ENCODE measurements at regions not wholly inside any gene's neighbourhood (a gene's known extent, or its start where the extent isn't known, plus 50 kb on each side); places are given as distances from the start of the nearest gene placed in this dataset.
"Not testable (repeated sequence)": the region's sequence is repeated elsewhere in the genome, so short reads cannot be mapped to it uniquely, and the experiment has no call there.

DNA sequence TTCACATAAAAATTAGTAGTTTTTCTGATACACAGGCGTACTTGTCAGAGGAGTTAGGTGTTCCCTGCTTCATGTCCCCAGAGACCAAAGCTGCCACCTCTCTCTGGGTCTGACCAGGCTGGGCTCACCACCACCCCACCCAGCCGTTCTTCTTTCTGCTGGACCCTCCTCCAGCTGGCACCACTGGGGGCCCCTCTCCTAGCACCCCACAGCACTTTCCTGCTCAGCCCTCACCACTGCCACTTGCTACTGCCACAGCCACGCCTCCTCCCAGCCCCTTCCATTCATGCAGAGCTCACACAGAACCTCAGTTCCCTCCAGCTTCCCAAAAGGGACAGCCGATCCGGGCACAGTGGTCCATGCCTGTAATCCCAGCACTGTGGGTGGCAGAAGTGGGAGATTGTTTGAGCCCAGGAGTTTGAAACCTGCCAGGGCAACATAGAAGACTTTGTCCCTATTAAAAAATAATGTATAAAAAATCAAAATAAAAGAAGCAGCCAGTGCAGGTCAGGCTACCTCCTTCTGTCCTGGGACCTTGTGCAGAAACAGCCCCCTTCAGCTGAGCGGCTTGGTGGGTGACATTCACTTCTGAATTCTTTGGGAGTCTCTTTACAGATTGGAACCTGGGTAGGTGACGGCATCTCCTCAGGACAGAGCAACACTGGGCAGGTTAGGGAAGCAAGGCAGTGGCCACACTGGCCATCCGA, 208.3 kb downstream of the TOMM20 start:
- DNase-seq (ENCODE audit: low read depth): no peak

- DNase-seq (ENCODE audit: low read depth): no peak
These were observed 209.5 kb downstream of the TOMM20 start for GRCh38 chr1:234918961-234919761.

- DNase-seq (ENCODE audit: low read depth): no peak
These were observed 210.3 kb downstream of the TOMM20 start for GRCh38 chr1:234918181-234918841.

- no peak for DNase-seq (ENCODE audit: low read depth)
These were observed 211.0 kb downstream of the TOMM20 start for GRCh38 chr1:234917495-234918180.

GRCh38 chr1:234916840-234917239, 211.8 kb downstream of the TOMM20 start:
- DNase-seq (ENCODE audit: low read depth): no peak

DNA sequence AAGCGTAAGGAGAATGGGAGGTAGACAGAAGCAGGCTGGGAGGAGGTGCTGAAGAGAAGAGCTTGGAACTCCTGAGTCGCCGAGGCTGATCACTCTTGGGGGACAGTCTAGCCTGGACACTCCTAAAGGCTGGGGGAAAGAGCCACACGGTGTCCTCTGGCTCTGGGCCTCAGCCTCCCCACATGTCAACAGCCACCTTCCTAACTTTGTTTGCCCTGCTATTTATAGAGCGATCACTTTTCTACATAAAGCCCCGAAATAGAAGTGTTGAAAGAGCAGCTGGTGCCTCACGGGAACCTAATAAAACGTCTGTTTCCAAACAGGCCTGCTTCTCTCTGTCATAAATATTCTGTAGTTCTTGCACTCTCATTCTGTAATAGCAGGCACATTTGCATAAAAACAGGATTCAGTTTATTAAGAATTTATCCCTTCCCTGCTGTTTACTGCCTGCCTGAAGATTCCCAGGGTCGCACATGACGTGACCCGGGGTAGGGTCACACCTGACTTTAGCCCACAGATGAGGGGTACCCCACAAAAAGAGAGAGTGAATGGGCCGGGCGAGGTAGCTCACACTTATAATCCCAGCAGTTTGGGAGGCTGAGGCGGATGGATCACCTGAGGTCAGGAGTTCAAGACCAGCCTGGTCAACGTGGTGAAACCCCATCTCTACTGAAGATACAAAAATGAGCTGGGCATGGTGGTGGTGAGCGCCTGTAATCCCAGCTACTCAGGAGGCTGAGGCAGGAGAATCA, 212.5 kb downstream of the TOMM20 start:
- no peak for DNase-seq (ENCODE audit: low read depth)

GRCh38 chr1:234914606-234915290, 213.9 kb downstream of the TOMM20 start:
- no peak for DNase-seq (ENCODE audit: low read depth)

DNA sequence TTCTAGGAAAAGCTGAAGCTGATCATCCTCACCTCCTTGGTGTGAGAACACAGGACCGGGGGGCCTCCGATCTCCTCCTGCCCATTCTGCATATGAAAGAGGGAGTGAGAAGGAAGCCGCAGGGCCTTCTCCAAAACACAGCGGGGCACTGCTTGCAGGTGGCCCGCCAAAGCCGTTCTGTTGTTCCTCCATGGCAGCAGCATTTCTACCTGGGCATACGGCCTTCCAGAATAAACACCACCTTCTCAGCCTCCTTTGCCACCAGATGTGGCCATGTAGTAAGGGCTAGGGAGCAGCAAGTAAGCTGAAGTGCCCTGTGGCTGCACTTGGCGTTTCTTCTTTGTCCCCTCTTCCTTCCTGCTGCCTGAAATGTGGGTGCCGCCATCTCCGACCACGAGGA, 214.9 kb downstream of the TOMM20 start:
- no peak for DNase-seq (ENCODE audit: low read depth)

DNA sequence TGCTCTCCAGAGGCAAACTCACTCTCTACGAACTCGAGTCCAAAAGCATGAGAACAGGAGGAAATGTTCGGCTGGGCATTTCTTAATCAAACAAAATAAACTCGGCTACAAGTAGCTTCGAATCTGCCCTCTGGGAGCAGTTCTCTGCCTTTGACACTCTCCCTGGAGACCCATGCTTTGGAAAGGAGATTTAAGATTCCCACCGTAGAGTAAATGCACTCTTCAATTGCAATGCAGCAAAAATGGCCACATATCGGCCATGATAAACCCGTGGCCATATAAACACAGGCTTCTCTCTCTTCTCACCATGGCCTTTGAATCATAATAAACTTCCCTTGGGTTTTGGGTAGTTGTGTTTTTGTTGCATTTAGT, 215.4 kb downstream of the TOMM20 start:
- no peak for DNase-seq (ENCODE audit: low read depth)

DNA sequence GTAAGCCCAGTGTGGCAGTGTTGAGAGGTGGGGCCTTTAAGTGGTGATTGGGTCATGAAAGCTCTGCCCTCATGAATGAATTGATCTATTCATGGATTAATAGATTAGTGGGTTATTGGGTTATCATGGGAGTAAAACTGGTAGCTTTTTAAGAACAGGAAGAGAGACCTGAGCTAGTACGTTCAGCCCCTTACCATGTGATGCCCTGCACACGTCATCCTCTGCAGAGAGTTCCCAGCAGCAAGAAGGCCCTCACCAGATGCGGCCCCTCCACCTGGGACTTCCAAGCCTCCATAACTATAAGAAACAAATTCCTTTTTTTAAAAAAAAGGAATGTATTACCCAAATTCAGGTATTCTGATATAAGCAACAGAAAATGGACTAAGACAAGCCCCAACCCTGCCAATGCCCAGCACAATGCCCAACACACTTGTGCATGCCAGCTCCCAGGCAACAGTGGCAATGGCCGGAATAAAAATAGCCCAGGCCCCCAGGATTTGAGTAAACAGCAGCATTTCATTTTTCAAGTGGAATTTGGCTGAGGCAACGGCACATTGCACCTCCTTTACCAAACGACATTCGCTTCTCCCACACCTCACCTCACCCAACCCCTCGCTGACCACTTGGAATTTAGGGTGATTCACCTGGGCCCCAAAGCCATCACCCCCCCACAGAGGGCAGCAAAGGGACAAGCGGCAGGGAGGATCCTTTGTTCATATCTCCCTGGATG, 215.9 kb downstream of the TOMM20 start:
- DNase-seq (ENCODE audit: low read depth): no peak

DNA sequence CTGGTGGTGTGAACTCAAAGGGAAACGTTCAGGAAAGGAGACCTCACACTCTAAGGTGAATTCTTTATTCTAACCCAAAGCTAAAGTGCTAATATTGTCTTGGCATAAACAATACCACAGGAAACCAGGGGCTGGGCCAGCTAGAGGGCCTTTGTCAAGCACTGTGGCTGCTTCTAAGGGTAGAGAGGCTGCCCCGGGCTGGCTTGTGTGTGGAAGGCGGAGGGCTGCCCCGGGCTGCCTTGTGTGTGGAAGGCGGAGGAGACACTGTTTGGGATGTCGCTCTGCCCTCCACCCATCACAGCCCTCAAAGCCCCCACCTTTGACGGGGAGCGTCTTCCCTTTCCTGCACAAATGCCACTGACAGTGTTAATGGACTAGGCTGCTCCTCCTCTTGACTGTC, 216.8 kb downstream of the TOMM20 start:
- no peak for DNase-seq (ENCODE audit: low read depth)

GRCh38 chr1:234911136-234911535, 217.5 kb downstream of the TOMM20 start:
- not testable (repeated sequence) for DNase-seq (ENCODE audit: low read depth)

GRCh38 chr1:234909851-234910250, 218.8 kb downstream of the TOMM20 start:
- no peak for DNase-seq (ENCODE audit: low read depth)

- no peak for DNase-seq (ENCODE audit: low read depth)
These were observed 219.3 kb downstream of the TOMM20 start for GRCh38 chr1:234909307-234909810.

- no peak for DNase-seq (ENCODE audit: low read depth)
These were observed 220.1 kb downstream of the TOMM20 start for GRCh38 chr1:234908571-234908970.

- DNase-seq (ENCODE audit: low read depth): no peak
These were observed 220.7 kb downstream of the TOMM20 start for GRCh38 chr1:234907940-234908405.

DNA sequence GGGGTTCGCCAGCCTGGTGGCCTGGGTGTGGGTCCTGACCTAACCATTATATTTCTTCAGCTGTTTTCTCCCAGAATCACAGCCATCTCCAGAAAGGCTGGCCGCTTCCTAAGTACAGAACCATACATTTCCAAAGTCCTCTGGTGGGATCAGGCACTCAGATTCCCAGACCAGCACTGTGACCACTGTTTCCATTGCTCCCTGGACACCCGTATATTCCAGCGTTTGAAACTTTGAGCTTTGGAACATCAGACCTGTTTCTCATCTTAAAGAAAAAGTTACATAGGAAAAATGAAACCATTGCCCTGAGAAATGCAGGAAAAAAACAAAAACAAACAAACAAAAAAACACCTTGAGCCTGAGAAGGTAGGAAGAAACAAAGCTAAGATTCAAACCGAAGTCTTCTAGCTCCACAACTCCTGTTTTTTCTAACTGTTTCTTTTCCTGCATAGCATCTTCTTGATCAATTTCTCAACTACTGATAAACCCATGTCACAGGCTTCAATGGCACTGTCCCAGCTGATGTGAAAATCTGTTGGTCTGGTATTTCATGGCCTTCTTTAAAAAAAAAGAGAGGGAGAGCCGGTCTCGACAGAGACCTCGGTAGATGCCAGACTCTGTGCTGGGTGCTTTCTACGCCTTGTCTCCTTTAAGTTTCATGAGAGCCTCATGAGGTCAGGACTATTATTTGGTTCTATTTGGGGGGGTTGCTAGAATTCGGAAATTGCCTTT, 221.3 kb downstream of the TOMM20 start:
- no peak for DNase-seq (ENCODE audit: low read depth)

DNA sequence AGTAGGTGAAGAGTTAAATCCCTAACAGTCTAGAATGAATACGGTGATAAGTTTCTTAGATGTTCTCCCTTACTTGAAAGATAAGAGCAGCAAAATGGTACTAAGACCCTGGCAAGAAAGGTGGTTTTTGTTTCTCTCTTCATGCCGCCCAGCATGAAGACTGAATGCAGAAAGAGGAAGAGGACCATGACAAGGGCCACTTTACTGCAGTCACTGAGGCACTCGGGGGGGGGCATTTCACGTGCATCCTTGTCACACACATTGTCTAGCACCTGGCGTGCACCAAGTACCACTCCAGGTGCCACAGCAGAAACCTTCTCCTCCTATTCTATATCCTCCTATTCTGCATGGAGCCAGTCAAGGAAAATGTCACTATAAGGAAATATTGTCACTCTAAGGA, 222.0 kb downstream of the TOMM20 start:
- no peak for DNase-seq (ENCODE audit: low read depth)

- no peak for DNase-seq (ENCODE audit: low read depth)
These were observed 225.7 kb downstream of the TOMM20 start for GRCh38 chr1:234902774-234903547.
